ENCODE measurements at regions not wholly inside any gene's neighbourhood (a gene's known extent, or its start where the extent isn't known, plus 50 kb on each side); places are given as distances from the start of the nearest gene placed in this dataset.
"Not testable (repeated sequence)": the region's sequence is repeated elsewhere in the genome, so short reads cannot be mapped to it uniquely, and the experiment has no call there.

DNA sequence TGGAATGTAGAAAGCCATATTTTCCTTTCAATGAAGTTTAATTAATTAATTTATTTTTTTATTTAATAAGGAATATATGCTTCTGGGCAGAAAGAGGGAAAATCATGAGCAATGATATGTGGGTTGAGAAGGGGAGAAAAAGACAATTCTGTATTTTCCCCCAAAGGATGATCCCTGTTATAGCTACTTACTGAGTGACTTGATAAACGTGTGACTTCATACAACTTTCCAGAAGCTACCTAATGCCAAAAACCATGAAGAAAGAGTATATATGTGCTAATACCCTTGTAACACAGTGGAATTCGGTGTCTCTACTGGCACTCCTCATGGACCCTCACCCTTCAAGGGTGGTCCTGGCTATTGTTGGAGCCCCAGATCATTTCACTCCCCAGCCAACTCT lies 335.0 kb upstream of the KLF4 start:
- WGBS, 3 donors: 95 to 96% (median 95%) methylated on average over 2 of the region's 2 CpGs
- intact Hi-C loops (cut with DNase I): no loop called here

DNA sequence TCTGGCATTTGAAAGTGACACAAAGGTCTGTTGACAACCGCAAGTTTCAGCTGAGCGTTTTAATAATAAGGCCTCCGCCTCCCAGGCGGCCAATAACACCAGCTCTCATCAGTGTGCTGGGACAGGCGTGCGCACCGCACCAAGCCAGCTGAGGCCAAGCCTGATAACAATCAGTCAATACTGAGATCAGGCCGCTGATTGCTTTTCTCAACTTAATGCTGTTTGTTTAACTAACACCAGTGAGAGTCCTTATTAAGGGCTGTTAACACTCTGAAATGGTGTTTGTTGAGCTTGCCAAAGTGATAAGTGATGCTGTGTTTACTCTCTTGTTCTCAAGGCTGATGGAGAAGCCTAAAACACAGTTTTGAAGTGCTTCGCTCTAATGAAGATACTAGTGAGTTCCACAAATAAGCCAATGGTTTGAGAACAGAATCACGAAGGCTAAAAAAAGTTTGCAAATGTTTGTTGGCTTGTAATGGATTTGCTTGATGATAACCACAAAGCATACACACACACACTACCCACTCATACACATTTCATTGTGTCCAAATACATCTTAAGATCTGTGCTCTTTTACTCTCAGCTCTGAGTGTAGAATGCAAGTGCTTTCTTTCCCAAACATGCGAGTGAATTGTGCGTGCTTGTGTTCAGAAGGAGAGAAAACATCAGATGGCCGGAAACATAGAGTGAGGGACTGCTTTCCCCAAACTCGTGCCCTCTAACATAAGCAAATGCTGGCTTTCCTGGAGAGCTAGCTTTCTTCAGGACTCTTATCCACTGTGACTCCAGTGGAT lies 330.4 kb upstream of the KLF4 start:
- Histone ChIP-seq H3K9me3 (no peaks in the 10 kb centered on the region), H3K4me1 (ENCODE audit: insufficient read depth) (peaks cover 8% of the 10 kb centered on the region), H3K36me3 (no peaks in the 10 kb centered on the region), H3K27me3 (no peaks in the 10 kb centered on the region), H3K27ac (peak overlapping the region in 1 of 2 donors; percentile 85), H3K4me3 (no peak overlapping the region)
- DNase-seq: peak in 3 of 5 donors; percentile 26 to 37 (median 36)
- WGBS, 3 donors: 19 to 51% (median 22%) methylated on average over 14 of the region's 14 CpGs
- intact Hi-C loops (cut with DNase I): no loop called here
- no peak for TF ChIP-seq EP300 (IDR thresholded peaks at IDR 0.05)
- TF ChIP-seq, protein P1, sequence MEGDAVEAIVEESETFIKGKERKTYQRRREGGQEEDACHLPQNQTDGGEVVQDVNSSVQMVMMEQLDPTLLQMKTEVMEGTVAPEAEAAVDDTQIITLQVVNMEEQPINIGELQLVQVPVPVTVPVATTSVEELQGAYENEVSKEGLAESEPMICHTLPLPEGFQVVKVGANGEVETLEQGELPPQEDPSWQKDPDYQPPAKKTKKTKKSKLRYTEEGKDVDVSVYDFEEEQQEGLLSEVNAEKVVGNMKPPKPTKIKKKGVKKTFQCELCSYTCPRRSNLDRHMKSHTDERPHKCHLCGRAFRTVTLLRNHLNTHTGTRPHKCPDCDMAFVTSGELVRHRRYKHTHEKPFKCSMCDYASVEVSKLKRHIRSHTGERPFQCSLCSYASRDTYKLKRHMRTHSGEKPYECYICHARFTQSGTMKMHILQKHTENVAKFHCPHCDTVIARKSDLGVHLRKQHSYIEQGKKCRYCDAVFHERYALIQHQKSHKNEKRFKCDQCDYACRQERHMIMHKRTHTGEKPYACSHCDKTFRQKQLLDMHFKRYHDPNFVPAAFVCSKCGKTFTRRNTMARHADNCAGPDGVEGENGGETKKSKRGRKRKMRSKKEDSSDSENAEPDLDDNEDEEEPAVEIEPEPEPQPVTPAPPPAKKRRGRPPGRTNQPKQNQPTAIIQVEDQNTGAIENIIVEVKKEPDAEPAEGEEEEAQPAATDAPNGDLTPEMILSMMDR (IDR thresholded peaks at IDR 0.05): no peak
- TF ChIP-seq POLR2A (IDR thresholded peaks at IDR 0.05): no peak

More for the DNA sequence above, 335.0 kb upstream of the KLF4 start:
- H3K27me3 ChIP-seq: no peaks in the 10 kb centered on the region
- no peak for TF ChIP-seq EP300 (IDR thresholded peaks at IDR 0.05)
- TF ChIP-seq, protein P1 (IDR thresholded peaks at IDR 0.05): no peak
- H3K9me3 ChIP-seq: no peaks in the 10 kb centered on the region
- H3K4me3 ChIP-seq: no peak overlapping the region
- H3K4me1 ChIP-seq (ENCODE audit: insufficient read depth): peaks cover 8% of the 10 kb centered on the region
- no peaks in the 10 kb centered on the region for H3K36me3 ChIP-seq
- H3K27ac ChIP-seq: no peak overlapping the region
- DNase-seq: no peak

DNA sequence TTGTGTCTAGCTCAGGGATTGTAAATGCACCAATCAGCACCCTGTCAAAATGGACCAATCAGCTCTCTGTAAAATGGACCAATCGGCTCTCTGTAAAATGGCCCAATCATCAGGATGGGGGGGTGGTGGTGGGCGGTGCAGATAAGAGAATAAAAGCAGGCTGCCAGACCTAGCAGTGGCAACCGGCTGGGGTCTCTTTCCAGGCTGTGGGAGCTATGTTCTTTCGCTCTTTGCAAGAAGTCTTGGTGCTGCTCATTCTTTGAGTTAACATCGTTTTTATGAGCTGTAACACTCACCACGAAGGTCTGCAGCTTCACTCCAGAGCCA lies 328.9 kb upstream of the KLF4 start:
- H3K4me1 ChIP-seq (ENCODE audit: insufficient read depth); H3K36me3 ChIP-seq; H3K9me3 ChIP-seq; H3K27ac ChIP-seq; H3K27me3 ChIP-seq; intact Hi-C loops (cut with DNase I); DNase-seq; H3K4me3 ChIP-seq: not testable (repeated sequence)
- WGBS, 3 donors: 90 to 94% (median 90%) methylated on average over 6 of the region's 6 CpGs

DNA sequence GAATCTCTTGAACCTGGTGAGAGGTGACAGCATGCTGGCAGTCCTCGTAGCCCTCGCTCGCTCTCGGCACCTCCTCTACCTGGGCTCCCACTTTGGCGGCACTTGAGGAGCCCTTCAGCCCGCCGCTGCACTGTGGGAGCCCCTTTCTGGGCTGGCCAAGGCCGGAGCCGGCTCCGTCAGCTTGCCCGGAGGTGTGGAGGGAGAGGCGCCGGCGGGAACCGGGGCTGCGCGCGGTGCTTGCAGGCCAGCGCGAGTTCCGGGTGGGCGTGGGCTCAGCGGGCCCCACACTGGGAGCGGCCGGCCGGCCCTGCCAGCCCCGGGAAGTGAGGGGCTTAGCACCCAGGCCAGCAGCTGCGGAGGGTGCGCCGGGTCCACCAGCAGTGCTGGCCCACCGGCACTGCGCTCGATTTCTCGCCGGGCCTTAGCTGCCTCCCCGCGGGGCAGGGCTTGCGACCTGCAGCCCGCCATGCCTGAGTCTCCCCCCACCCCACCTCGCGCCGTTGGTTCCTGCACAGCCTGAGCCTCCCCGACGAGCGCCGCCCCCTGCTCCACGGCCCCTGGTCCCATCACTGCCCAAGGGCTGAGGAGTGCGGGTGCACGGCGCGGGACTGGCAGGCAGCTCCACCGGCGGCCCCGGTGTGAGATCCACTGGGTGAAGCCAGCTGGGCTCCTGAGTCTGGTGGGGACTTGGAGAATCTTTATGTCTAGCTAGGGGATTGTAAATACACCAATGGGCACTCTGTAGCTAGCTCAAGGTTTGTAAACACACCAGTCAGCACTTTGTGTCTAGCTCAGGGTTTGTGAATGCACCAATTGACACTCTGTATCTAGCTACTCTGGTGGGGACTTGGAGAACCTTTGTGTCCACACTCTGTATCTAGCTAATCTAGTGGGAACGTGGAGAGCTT lies 328.3 kb upstream of the KLF4 start:
- H3K36me3 ChIP-seq; H3K4me3 ChIP-seq; DNase-seq; H3K9me3 ChIP-seq; H3K27me3 ChIP-seq; H3K4me1 ChIP-seq (ENCODE audit: insufficient read depth); intact Hi-C loops (cut with DNase I); H3K27ac ChIP-seq: not testable (repeated sequence)
- 94 to 98% (median 94%) methylated on average over 48 to 55 of the region's 55 CpGs for WGBS, 3 donors

DNA sequence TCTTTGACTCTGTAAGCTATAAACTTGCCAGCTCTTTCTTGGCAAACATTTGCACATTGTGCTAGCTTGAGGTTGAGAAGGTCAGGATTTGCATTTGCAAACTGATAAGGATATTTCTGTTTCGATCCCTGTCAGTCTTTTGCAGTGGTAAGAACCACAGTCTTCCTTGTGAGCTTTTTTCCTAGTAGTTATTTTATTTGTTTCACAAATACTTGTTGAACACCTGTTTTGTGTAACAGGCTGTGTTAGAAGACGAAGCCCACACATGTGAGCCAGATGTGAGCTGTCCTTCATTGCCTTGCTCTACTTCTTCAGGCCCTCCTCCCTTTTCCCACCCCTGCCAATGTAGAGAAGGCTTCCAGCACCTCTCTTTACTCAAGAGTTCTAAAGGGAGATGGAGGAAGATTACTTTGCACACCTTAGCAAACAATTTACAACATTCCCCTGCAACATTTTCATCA lies 327.0 kb upstream of the KLF4 start:
- TF ChIP-seq, protein P1 (IDR thresholded peaks at IDR 0.05): no peak
- TF ChIP-seq POLR2A (IDR thresholded peaks at IDR 0.05): no peak
- no peak for TF ChIP-seq EP300 (IDR thresholded peaks at IDR 0.05)
- DNase-seq: no peak
- Histone ChIP-seq H3K27me3 (no peaks in the 10 kb centered on the region), H3K27ac (no peak overlapping the region), H3K4me3 (no peak overlapping the region), H3K36me3 (no peaks in the 10 kb centered on the region), H3K4me1 (ENCODE audit: insufficient read depth) (peaks cover 4% of the 10 kb centered on the region), H3K9me3 (no peaks in the 10 kb centered on the region)
- intact Hi-C loops (cut with DNase I): no loop called here
- WGBS, 3 donors: 76 to 82% (median 80%) methylated on average over 2 of the region's 2 CpGs
